Vagina (tissue), 2 donors: ENCODE measurements at regions not wholly inside any gene's neighbourhood (a gene's known extent, or its start where the extent isn't known, plus 50 kb on each side); places are given as distances from the start of the nearest gene placed in this dataset.

Experiments
- DNase-seq, 2 donors: peaks; one replicate each; pipeline ENCODE4 v3.0.0-alpha.2; 2017; ENCODE audit errors: extremely low spot score in 2 of 2
- H3K27ac ChIP-seq: fragments of 200-600 bp; sonication (generic); one replicate; pipeline ENCODE4 v1.5.1; 2019
- H3K27me3 ChIP-seq: fragments of 200-600 bp; sonication (generic); one replicate; pipeline ENCODE4 v1.5.1; 2019
- H3K36me3 ChIP-seq, 2 donors: fragments of 200-600 bp; sonication (generic); one replicate each; pipeline ENCODE4 v1.5.1; 2017 to 2019
- H3K4me1 ChIP-seq: fragments of 200-600 bp; sonication (generic); one replicate; pipeline ENCODE4 v1.5.1; 2019
- H3K4me3 ChIP-seq, 2 donors: fragments of 200-600 bp; sonication (generic); 1 replicate in 1 of 2; 2 replicates in 1 of 2; pipeline ENCODE4 v1.5.1; 2016 to 2019
- H3K9me3 ChIP-seq: fragments of 200-600 bp; sonication (generic); one replicate; pipeline ENCODE4 v1.5.1; 2019
- POLR2A ChIP-seq, 2 donors: fragments of 450-650 bp; IDR thresholded peaks; one replicate each; pipeline ENCODE4 v1.6.1; 2017; ENCODE audit warnings: antibody characterized with exemption in 2 of 2, mild to moderate bottlenecking in 2 of 2, moderate library complexity in 2 of 2
- POLR2AphosphoS5 ChIP-seq, 2 donors: sonication (generic); formaldehyde crosslinking; IDR thresholded peaks; one replicate each; pipeline ENCODE4 v1.9.0; 2017; ENCODE audit warnings: antibody characterized with exemption in 2 of 2, mild to moderate bottlenecking in 2 of 2, low read depth in 1 of 2; ENCODE audit not compliant: insufficient read depth in 1 of 2
- intact Hi-C: fragments of 100-400 bp; cut with DNase I; formaldehyde crosslinking; loops from one replicate; pipeline ENCODE4 v1.15.1; 2023
- TF ChIP-seq, protein P1 (sequence below), 3 experiments: fragments of 450-650 bp in 2 of 3; fragments of 200-600 bp in 1 of 3; sonication (generic) in 1 of 3; IDR thresholded peaks; one replicate each; pipeline ENCODE4 v1.5.1; 2017 to 2019; ENCODE audit warnings: antibody characterized with exemption in 3 of 3, mild to moderate bottlenecking in 2 of 3, moderate library complexity in 2 of 3

- Histone ChIP-seq H3K27me3 (no peaks in the 10 kb centered on the region), H3K4me1 (no peaks in the 10 kb centered on the region), H3K36me3 (no peaks in the 10 kb centered on the region), H3K4me3 (no peak overlapping the region), H3K27ac (no peak overlapping the region), H3K9me3 (no peaks in the 10 kb centered on the region)
- intact Hi-C loops, result no loop called here
- DNase-seq, result peak in 1 of 2 donors; percentile 46
- TF ChIP-seq, protein P1, sequence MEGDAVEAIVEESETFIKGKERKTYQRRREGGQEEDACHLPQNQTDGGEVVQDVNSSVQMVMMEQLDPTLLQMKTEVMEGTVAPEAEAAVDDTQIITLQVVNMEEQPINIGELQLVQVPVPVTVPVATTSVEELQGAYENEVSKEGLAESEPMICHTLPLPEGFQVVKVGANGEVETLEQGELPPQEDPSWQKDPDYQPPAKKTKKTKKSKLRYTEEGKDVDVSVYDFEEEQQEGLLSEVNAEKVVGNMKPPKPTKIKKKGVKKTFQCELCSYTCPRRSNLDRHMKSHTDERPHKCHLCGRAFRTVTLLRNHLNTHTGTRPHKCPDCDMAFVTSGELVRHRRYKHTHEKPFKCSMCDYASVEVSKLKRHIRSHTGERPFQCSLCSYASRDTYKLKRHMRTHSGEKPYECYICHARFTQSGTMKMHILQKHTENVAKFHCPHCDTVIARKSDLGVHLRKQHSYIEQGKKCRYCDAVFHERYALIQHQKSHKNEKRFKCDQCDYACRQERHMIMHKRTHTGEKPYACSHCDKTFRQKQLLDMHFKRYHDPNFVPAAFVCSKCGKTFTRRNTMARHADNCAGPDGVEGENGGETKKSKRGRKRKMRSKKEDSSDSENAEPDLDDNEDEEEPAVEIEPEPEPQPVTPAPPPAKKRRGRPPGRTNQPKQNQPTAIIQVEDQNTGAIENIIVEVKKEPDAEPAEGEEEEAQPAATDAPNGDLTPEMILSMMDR (IDR thresholded peaks at IDR 0.05), result no peak
- TF ChIP-seq POLR2A (IDR thresholded peaks at IDR 0.05), result no peak
- TF ChIP-seq POLR2AphosphoS5 (IDR thresholded peaks at IDR 0.05; ENCODE audit: insufficient read depth in 1 of 2, low read depth in 1 of 2), result no peak
These were observed 101.3 kb upstream of the USP24 start for GRCh38 chr1:55316502-55316901.

DNA sequence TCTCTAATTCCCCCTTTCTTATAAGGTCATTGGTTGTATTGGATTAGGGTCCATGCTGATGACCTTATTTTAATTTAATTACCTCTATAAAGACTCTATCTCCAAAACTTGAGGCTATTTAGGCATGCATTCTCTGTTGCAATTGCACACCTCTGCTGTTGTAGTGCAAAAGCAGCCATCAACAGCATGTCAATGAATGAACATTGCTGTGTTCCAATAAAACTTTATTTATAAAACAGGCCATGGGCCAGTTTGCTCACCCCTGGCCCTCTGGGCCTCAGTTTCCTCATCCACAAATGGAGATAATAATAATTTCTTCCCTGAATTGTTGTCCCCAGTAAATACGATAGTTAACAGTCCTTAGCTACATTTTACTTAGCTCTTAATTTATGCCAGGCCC lies 100.4 kb upstream of the USP24 start:
- TF ChIP-seq, protein P1 (IDR thresholded peaks at IDR 0.05), result no peak
- TF ChIP-seq POLR2AphosphoS5 (IDR thresholded peaks at IDR 0.05; ENCODE audit: insufficient read depth in 1 of 2, low read depth in 1 of 2), result no peak
- TF ChIP-seq POLR2A (IDR thresholded peaks at IDR 0.05), result no peak
- H3K27me3 ChIP-seq, result no peaks in the 10 kb centered on the region
- intact Hi-C loops, result no loop called here
- no peaks in the 10 kb centered on the region for H3K9me3 ChIP-seq
- DNase-seq, result no peak
- H3K4me1 ChIP-seq, result peaks cover 8% of the 10 kb centered on the region
- no peaks in the 10 kb centered on the region for H3K36me3 ChIP-seq
- no peak overlapping the region for H3K4me3 ChIP-seq
- H3K27ac ChIP-seq, result no peak overlapping the region

DNA sequence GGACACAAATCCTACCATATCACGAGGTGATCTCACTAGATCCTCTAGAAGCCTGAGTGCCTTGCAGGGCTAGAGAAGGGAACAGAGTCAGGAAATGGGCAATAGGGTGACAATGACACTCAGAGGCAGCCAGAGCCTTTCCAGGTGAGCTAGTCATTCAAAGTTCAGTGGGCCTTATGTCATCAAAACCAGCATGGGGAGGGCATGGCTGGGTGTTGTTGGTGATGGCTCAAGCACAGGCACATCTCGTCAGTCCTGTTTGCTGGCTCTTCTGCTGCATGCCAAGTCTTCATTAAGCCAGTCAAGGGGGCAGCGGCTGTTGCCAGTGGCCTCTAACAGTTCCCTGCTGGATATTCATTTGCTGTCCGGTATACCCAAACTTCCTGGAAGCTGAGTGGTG lies 99.6 kb upstream of the USP24 start:
- H3K4me1 ChIP-seq, result peaks cover 12% of the 10 kb centered on the region
- TF ChIP-seq, protein P1 (IDR thresholded peaks at IDR 0.05), result no peak
- TF ChIP-seq POLR2AphosphoS5 (IDR thresholded peaks at IDR 0.05; ENCODE audit: insufficient read depth in 1 of 2, low read depth in 1 of 2) (no peak), POLR2A (IDR thresholded peaks at IDR 0.05) (no peak)
- intact Hi-C loops, result no loop called here
- no peak overlapping the region for H3K27ac ChIP-seq
- no peak overlapping the region for H3K4me3 ChIP-seq
- H3K36me3 ChIP-seq, result no peaks in the 10 kb centered on the region
- no peaks in the 10 kb centered on the region for H3K9me3 ChIP-seq
- H3K27me3 ChIP-seq, result no peaks in the 10 kb centered on the region
- no peak for DNase-seq

DNA sequence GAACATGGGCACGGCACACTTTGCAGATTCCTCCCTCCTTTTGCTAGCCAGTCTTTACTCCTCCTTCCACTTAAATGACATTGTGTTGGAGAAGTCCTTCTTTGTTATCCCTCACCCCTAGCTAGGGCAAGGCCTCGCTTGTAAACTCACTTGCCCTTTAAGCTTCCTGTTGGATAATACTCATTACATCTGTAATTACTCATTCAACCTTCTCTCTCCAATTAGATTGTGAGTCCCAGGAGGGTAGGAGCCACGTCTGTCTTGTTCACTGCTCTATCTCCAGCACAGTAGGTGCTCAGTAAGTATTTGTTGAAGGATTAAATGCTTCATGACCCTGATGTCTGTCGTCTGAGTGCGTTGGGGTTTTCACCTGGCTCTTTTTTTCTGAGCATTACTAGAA lies 98.7 kb upstream of the USP24 start:
- Histone ChIP-seq H3K27me3 (no peaks in the 10 kb centered on the region), H3K4me3 (no peak overlapping the region), H3K27ac (no peak overlapping the region), H3K9me3 (no peaks in the 10 kb centered on the region), H3K4me1 (peaks cover 12% of the 10 kb centered on the region), H3K36me3 (no peaks in the 10 kb centered on the region)
- DNase-seq, result no peak
- intact Hi-C loops, result no loop called here
- no peak for TF ChIP-seq POLR2A (IDR thresholded peaks at IDR 0.05)
- no peak for TF ChIP-seq POLR2AphosphoS5 (IDR thresholded peaks at IDR 0.05; ENCODE audit: insufficient read depth in 1 of 2, low read depth in 1 of 2)
- TF ChIP-seq, protein P1 (IDR thresholded peaks at IDR 0.05), result no peak

GRCh38 chr1:55311979-55312378 lies 96.8 kb upstream of the USP24 start:
- DNase-seq, result no peak
- no peaks in the 10 kb centered on the region for H3K36me3 ChIP-seq

More at GRCh38 chr1:55311979-55312378, 96.8 kb upstream of the USP24 start:
- Histone ChIP-seq H3K9me3 (no peaks in the 10 kb centered on the region), H3K4me1 (peaks cover 12% of the 10 kb centered on the region), H3K27me3 (no peaks in the 10 kb centered on the region), H3K27ac (no peak overlapping the region), H3K4me3 (no peak overlapping the region)
- intact Hi-C loops, result no loop called here
- no peak for TF ChIP-seq POLR2A (IDR thresholded peaks at IDR 0.05)
- TF ChIP-seq, protein P1 (IDR thresholded peaks at IDR 0.05), result no peak
- no peak for TF ChIP-seq POLR2AphosphoS5 (IDR thresholded peaks at IDR 0.05; ENCODE audit: insufficient read depth in 1 of 2, low read depth in 1 of 2)
